NT2/D1 (cell line): ENCODE measurements at regions not wholly inside any gene's neighbourhood (a gene's known extent, or its start where the extent isn't known, plus 50 kb on each side); places are given as distances from the start of the nearest gene placed in this dataset.

Experiments used
- SUZ12 ChIP-seq: IDR thresholded peaks from 2 replicates; pipeline ENCODE4 v1.6.1; 2011; ENCODE audit not compliant: insufficient read length, insufficient read depth; ENCODE audit errors: extremely low read depth
- ZNF274 ChIP-seq: IDR thresholded peaks from 2 replicates; pipeline ENCODE4 v1.6.1; 2011; ENCODE audit warnings: mild to moderate bottlenecking, low read depth, low read length

DNA sequence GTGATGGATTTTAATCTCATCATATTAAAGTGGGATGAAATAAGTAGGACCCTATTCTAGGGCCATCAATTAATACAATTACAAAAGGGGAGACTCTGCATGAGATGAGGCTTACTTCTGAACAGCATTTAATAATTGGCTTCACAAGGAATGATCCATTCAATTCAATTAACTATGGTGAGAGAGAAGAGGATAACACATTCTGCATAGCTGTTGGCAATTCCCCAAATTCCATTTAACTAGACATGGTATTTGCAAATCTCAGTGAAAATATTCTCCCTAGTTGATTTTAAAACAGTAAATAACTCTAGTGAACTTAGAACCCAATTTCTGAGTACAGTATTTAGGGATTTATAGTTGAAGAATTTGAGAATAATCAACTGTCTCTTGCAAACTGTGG lies 145.3 kb downstream of the NOC3L start:
- TF ChIP-seq ZNF274 (no peak), SUZ12 (no peak)
